ENCODE measurements at regions not wholly inside any gene's neighbourhood (a gene's known extent, or its start where the extent isn't known, plus 50 kb on each side); places are given as distances from the start of the nearest gene placed in this dataset.

- H3K4me3 ChIP-seq, result no peak overlapping the region
- H3K4me2 ChIP-seq, result no peak overlapping the region
- H4K20me1 ChIP-seq (ENCODE audit: insufficient read depth), result no peaks in the 10 kb centered on the region
- no peak for DNase-seq
- no peaks in the 10 kb centered on the region for H3K79me2 ChIP-seq (ENCODE audit: low read depth)
- peaks cover 65% of the 10 kb centered on the region for H3K27me3 ChIP-seq (ENCODE audit: insufficient read depth, low read depth)
- H3K36me3 ChIP-seq (ENCODE audit: low read depth), result no peaks in the 10 kb centered on the region
- CTCF ChIA-PET, result no interaction called here
- no peak overlapping the region for H2AFZ ChIP-seq
- H3K4me1 ChIP-seq (replicated peaks; ENCODE audit: insufficient read depth), result no peaks in the 10 kb centered on the region
- POLR2A ChIA-PET (ENCODE audit: unreplicated experiment), result no interaction called here
- no peak for TF ChIP-seq EZH2 (IDR thresholded peaks at IDR 0.05; ENCODE audit: low read depth)
- TF ChIP-seq, protein P1, sequence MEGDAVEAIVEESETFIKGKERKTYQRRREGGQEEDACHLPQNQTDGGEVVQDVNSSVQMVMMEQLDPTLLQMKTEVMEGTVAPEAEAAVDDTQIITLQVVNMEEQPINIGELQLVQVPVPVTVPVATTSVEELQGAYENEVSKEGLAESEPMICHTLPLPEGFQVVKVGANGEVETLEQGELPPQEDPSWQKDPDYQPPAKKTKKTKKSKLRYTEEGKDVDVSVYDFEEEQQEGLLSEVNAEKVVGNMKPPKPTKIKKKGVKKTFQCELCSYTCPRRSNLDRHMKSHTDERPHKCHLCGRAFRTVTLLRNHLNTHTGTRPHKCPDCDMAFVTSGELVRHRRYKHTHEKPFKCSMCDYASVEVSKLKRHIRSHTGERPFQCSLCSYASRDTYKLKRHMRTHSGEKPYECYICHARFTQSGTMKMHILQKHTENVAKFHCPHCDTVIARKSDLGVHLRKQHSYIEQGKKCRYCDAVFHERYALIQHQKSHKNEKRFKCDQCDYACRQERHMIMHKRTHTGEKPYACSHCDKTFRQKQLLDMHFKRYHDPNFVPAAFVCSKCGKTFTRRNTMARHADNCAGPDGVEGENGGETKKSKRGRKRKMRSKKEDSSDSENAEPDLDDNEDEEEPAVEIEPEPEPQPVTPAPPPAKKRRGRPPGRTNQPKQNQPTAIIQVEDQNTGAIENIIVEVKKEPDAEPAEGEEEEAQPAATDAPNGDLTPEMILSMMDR (conservative IDR thresholded peaks at IDR 0.05), result no peak
- H3K9me3 ChIP-seq (ENCODE audit: insufficient read depth, low read depth), result no peaks in the 10 kb centered on the region
- no peaks in the 10 kb centered on the region for H3F3A ChIP-seq (ENCODE audit: insufficient read depth, low read depth)
- H3K9me2 ChIP-seq (ENCODE audit: insufficient read depth), result no peaks in the 10 kb centered on the region
- intact Hi-C loops (cut with micrococcal nuclease; ENCODE audit: unreplicated experiment), result no loop called here
- BruUV-seq (replicated peaks), result no TSS peak
- H3K27ac ChIP-seq, result no peak overlapping the region
These were observed 297.3 kb upstream of the COBL start for GRCh38 chr7:51613911-51614357.

- Histone ChIP-seq H3K4me1 (replicated peaks; ENCODE audit: insufficient read depth) (no peaks in the 10 kb centered on the region), H3K27me3 (ENCODE audit: insufficient read depth, low read depth) (peaks cover 80% of the 10 kb centered on the region), H3K79me2 (ENCODE audit: low read depth) (no peaks in the 10 kb centered on the region), H3K9me2 (ENCODE audit: insufficient read depth) (no peaks in the 10 kb centered on the region), H3K4me3 (no peak overlapping the region), H3K36me3 (ENCODE audit: low read depth) (no peaks in the 10 kb centered on the region), H3K27ac (no peak overlapping the region), H3K9me3 (ENCODE audit: insufficient read depth, low read depth) (no peaks in the 10 kb centered on the region), H3F3A (ENCODE audit: insufficient read depth, low read depth) (no peaks in the 10 kb centered on the region), H2AFZ (no peak overlapping the region), H3K4me2 (no peak overlapping the region), H4K20me1 (ENCODE audit: insufficient read depth) (no peaks in the 10 kb centered on the region)
- POLR2A ChIA-PET (ENCODE audit: unreplicated experiment), result no interaction called here
- CTCF ChIA-PET, result no interaction called here
- intact Hi-C loops (cut with micrococcal nuclease; ENCODE audit: unreplicated experiment), result no loop called here
- no TSS peak for BruUV-seq (replicated peaks)
- TF ChIP-seq, protein P1 (conservative IDR thresholded peaks at IDR 0.05), result no peak
- no peak for TF ChIP-seq EZH2 (IDR thresholded peaks at IDR 0.05; ENCODE audit: low read depth)
- no peak for DNase-seq
These were observed 295.3 kb upstream of the COBL start for GRCh38 chr7:51611937-51612336.

GRCh38 chr7:51607447-51607846 lies 290.8 kb upstream of the COBL start:
- Histone ChIP-seq H2AFZ (no peak overlapping the region), H3K4me1 (replicated peaks; ENCODE audit: insufficient read depth) (no peaks in the 10 kb centered on the region), H3K27ac (no peak overlapping the region), H4K20me1 (ENCODE audit: insufficient read depth) (no peaks in the 10 kb centered on the region), H3K4me3 (no peak overlapping the region), H3K27me3 (ENCODE audit: insufficient read depth, low read depth) (peaks cover 65% of the 10 kb centered on the region), H3K9me3 (ENCODE audit: insufficient read depth, low read depth) (no peaks in the 10 kb centered on the region), H3K4me2 (no peak overlapping the region), H3F3A (ENCODE audit: insufficient read depth, low read depth) (no peaks in the 10 kb centered on the region), H3K36me3 (ENCODE audit: low read depth) (no peaks in the 10 kb centered on the region), H3K9me2 (ENCODE audit: insufficient read depth) (no peaks in the 10 kb centered on the region), H3K79me2 (ENCODE audit: low read depth) (no peaks in the 10 kb centered on the region)
- BruUV-seq (replicated peaks), result no TSS peak
- no peak for TF ChIP-seq EZH2 (IDR thresholded peaks at IDR 0.05; ENCODE audit: low read depth)
- TF ChIP-seq, protein P1 (conservative IDR thresholded peaks at IDR 0.05), result no peak
- CTCF ChIA-PET, result no interaction called here
- POLR2A ChIA-PET (ENCODE audit: unreplicated experiment), result no interaction called here
- DNase-seq, result no peak
- intact Hi-C loops (cut with micrococcal nuclease; ENCODE audit: unreplicated experiment), result no loop called here
